ENCODE measurements at regions not wholly inside any gene's neighbourhood (a gene's known extent, or its start where the extent isn't known, plus 50 kb on each side); places are given as distances from the start of the nearest gene placed in this dataset.
A peak's percentile ranks its signal among the peaks of the same experiment; 100 is the strongest.
"Not testable (repeated sequence)": the region's sequence is repeated elsewhere in the genome, so short reads cannot be mapped to it uniquely, and the experiment has no call there.

GRCh38 chr15:96138985-96139384 lies 191.5 kb upstream of the NR2F2 start:
- no peak for DNase-seq (ENCODE audit: low spot score)

GRCh38 chr15:96142498-96142897 lies 188.0 kb upstream of the NR2F2 start:
- no peak for DNase-seq (ENCODE audit: low spot score)

- DNase-seq (ENCODE audit: low spot score): no peak
Observed at GRCh38 chr15:96144734-96145133, 185.8 kb upstream of the NR2F2 start.

GRCh38 chr15:96146726-96147125 lies 183.8 kb upstream of the NR2F2 start:
- DNase-seq (ENCODE audit: low spot score): no peak

- no peak for DNase-seq (ENCODE audit: low spot score)
Observed at GRCh38 chr15:96147267-96147666, 183.2 kb upstream of the NR2F2 start.

GRCh38 chr15:96150254-96150653 lies 180.2 kb upstream of the NR2F2 start:
- DNase-seq (ENCODE audit: low spot score): no peak

- DNase-seq (ENCODE audit: low spot score): peak; percentile 22
Observed at GRCh38 chr15:96151749-96152148, 178.8 kb upstream of the NR2F2 start.

- no peak for DNase-seq (ENCODE audit: low spot score)
Observed at GRCh38 chr15:96153929-96154328, 176.6 kb upstream of the NR2F2 start.

GRCh38 chr15:96158938-96159337 lies 171.6 kb upstream of the NR2F2 start:
- DNase-seq (ENCODE audit: low spot score): no peak

GRCh38 chr15:96160269-96160668 lies 170.2 kb upstream of the NR2F2 start:
- DNase-seq (ENCODE audit: low spot score): no peak

- no peak for DNase-seq (ENCODE audit: low spot score)
Observed at GRCh38 chr15:96160800-96161199, 169.7 kb upstream of the NR2F2 start.

GRCh38 chr15:96162322-96162721 lies 168.2 kb upstream of the NR2F2 start:
- DNase-seq (ENCODE audit: low spot score): no peak

GRCh38 chr15:96165081-96165480 lies 165.4 kb upstream of the NR2F2 start:
- DNase-seq (ENCODE audit: low spot score): no peak

GRCh38 chr15:96165775-96166174 lies 164.7 kb upstream of the NR2F2 start:
- DNase-seq (ENCODE audit: low spot score): no peak

- DNase-seq (ENCODE audit: low spot score): peak; percentile 82
Observed at GRCh38 chr15:96166223-96167200, 164.0 kb upstream of the NR2F2 start.

- not testable (repeated sequence) for DNase-seq (ENCODE audit: low spot score)
Observed at GRCh38 chr15:96170616-96170978, 159.9 kb upstream of the NR2F2 start.

- no peak for DNase-seq (ENCODE audit: low spot score)
Observed at GRCh38 chr15:96170979-96171739, 159.3 kb upstream of the NR2F2 start.

- no peak for DNase-seq (ENCODE audit: low spot score)
Observed at GRCh38 chr15:96171853-96172296, 158.6 kb upstream of the NR2F2 start.

- DNase-seq (ENCODE audit: low spot score): no peak
Observed at GRCh38 chr15:96172417-96172816, 158.1 kb upstream of the NR2F2 start.

- no peak for DNase-seq (ENCODE audit: low spot score)
Observed at GRCh38 chr15:96176831-96177230, 153.7 kb upstream of the NR2F2 start.

GRCh38 chr15:96177279-96177678 lies 153.2 kb upstream of the NR2F2 start:
- DNase-seq (ENCODE audit: low spot score): no peak

- DNase-seq (ENCODE audit: low spot score): no peak
Observed at GRCh38 chr15:96180087-96180748, 150.3 kb upstream of the NR2F2 start.

GRCh38 chr15:96181217-96181616 lies 149.3 kb upstream of the NR2F2 start:
- no peak for DNase-seq (ENCODE audit: low spot score)

All from COLO829 (cell line).